GM21423 (cell line): ENCODE measurements at regions not wholly inside any gene's neighbourhood (a gene's known extent, or its start where the extent isn't known, plus 50 kb on each side); places are given as distances from the start of the nearest gene placed in this dataset.
"Not testable (repeated sequence)": the region's sequence is repeated elsewhere in the genome, so short reads cannot be mapped to it uniquely, and the experiment has no call there.

Source experiments
- ATAC-seq: cut with Tn5 transposase; IDR thresholded peaks from one replicate; pipeline ENCODE4 v1.9.1; 2021; ENCODE audit warnings: mild to moderate bottlenecking, moderate library complexity; ENCODE audit not compliant: unreplicated experiment

DNA sequence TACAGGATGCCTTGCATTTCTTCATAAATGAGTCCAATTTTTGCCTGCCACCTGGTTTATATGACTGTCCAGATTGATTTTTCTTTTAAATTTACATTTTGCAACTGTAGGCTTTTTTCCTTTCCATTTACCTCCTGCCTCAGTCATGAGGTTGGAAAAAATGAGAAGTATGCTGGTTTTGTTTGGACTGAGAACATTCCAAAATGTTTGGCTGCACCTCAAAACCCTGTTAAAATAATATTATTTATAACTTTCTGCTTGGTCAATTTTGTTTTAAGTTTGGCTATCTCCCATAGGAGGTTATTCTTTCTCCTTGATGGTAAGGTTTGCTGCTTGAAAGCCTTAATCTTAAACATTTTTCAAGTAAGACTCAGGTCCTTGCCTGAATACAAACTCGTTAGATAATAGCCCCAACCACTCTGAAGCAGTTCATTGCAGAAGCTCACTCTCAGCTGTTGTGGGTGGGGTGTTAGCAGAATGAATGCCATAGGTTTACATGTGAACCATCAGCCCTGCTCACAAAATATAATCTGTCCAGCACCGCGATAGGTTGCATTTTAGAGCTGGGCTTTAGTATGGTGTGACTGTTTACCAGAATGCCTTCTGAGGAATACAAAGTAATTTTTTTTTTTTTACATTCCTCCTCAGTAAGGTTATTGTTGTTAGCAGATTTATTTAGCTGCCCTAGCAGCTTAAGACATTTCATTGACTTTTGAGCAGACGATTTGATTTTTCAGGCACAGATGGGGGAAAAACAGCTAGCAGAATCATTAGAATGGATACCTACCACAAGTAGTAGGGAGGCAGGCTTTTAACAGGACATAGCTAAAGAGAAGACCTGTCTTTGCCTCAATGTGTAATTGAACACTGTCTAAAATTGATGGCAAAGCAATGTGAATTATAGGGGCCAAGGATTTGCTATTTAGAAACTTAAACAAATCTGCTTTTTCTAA lies 630.8 kb upstream of the KCNMB2 start:
- ATAC-seq = no peak

GRCh38 chr3:177906126-177906511 lies 630.1 kb upstream of the KCNMB2 start:
- no peak for ATAC-seq

GRCh38 chr3:177906578-177907229 lies 629.5 kb upstream of the KCNMB2 start:
- no peak for ATAC-seq

DNA sequence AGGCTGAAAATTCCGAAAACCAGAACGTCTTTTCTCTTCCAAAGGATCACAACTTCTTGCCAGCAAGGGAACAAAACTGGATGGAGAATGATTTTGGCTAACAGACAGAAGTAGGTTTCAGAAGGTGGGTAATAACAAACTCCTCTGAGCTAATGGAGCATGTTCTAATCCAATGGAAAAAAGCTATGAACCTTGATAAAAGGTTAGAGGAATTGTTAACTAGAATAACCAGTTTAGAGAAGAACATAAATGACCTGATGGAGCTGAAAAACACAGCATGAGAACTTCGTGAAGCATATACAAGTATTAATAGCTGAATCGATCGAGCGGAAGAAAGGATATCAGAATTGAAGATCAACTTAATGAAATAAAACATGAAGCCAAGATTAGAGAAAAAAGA lies 626.7 kb upstream of the KCNMB2 start:
- ATAC-seq = not testable (repeated sequence)

GRCh38 chr3:177914224-177914623 lies 622.0 kb upstream of the KCNMB2 start:
- ATAC-seq = no peak

GRCh38 chr3:177916461-177916860 lies 619.8 kb upstream of the KCNMB2 start:
- no peak for ATAC-seq

- no peak for ATAC-seq
These were observed 618.9 kb upstream of the KCNMB2 start for GRCh38 chr3:177917234-177917861.

- no peak for ATAC-seq
These were observed 615.1 kb upstream of the KCNMB2 start for GRCh38 chr3:177921153-177921552.

GRCh38 chr3:177924261-177924660 lies 612.0 kb upstream of the KCNMB2 start:
- ATAC-seq = no peak

- ATAC-seq = peak; percentile 61
These were observed 607.9 kb upstream of the KCNMB2 start for GRCh38 chr3:177928172-177928873.

DNA sequence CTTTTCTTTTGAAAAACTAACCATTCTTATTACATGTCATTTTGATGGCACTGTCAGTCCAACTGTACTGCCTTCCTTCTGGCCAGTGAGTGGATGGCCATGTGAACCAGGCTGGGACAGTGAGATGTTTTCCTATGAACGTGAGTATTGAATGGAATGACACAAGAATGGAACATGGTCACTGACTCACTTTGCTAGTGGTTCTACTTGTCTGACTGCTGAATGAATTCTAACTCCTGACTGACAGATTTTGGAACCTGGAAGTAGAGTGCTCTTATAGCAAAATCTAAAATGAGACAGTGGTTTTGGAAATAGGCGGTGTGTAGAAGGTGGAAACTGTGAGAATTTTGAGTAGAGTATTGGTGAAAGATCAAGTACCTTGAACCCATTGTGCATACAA lies 606.9 kb upstream of the KCNMB2 start:
- ATAC-seq = no peak

- no peak for ATAC-seq
These were observed 605.5 kb upstream of the KCNMB2 start for GRCh38 chr3:177930771-177931170.

DNA sequence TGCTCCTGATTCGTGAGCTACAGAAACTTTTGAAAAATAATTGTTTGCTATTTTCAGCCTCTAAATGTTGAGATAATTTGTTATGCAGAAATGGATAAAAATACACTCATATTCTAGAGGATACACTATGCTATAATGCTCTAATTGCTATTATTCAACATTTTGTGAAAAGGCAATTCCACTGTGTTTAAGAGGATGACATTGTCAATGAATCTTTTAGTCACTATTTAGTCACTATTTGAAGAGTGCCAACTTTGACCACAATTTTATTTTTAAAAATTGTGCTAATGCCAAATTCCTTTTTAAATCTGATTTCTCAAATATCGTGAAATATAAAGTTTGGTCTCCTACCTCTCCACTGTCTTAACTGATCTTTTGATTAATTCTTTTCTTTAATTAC lies 604.9 kb upstream of the KCNMB2 start:
- no peak for ATAC-seq

DNA sequence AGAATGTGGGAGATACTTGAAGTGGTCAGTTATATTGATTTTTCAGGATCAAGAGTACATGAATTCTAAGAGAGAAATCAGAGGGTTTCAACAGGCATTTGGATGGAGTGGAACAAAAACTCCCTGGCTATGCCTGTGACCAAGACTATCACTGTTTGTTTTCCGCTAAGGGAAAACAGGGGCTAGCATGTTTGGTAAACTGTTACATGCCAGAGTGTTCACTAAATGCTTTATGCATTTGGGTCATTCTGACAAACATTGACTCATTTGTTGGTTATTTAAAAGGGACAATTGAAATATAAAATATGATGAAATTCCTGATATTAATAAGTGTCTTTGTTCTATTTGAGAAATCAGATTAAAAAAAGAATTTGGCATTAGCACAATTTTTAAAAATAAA lies 603.9 kb upstream of the KCNMB2 start:
- ATAC-seq = no peak

DNA sequence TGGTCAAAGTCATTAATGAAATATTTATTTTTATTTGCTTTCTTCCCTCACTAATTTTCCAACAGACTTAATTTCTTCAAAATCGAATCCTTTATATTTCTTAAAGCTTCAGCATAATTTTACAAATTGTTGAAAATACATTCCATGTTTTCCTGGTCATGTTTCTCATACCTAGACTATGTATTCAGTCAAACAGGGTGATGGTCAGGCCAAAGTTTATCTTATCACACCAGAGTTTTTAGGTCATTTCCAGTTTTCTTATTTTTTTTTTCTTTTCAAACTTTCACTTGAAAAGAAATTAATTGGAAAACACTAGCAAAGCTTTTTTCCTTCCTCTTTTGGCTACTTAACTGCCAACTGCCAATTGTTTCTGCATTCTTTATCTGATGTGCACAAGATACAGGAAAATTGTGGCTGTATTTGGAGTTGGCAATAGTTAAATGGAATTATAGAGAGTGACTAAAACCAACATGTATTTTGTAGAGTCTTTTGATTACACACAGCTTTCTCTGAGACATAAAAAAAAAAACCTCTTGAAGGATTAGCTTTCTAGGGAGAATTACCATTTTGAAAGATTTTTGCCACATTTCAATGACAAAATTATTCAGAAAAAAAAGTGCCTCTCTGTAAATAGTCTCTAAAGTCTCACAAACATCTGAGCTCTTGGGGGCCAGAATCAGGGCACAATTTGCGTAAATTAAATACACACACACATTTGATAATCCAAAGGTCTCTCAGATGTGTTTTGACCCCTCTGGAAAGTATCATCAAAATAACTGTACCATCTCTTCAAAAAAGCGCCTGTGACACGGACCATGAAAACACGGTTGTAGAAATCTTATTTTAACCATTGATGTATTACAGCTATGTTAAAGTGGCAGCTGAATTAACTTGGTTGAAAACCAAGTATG lies 603.2 kb upstream of the KCNMB2 start:
- no peak for ATAC-seq

DNA sequence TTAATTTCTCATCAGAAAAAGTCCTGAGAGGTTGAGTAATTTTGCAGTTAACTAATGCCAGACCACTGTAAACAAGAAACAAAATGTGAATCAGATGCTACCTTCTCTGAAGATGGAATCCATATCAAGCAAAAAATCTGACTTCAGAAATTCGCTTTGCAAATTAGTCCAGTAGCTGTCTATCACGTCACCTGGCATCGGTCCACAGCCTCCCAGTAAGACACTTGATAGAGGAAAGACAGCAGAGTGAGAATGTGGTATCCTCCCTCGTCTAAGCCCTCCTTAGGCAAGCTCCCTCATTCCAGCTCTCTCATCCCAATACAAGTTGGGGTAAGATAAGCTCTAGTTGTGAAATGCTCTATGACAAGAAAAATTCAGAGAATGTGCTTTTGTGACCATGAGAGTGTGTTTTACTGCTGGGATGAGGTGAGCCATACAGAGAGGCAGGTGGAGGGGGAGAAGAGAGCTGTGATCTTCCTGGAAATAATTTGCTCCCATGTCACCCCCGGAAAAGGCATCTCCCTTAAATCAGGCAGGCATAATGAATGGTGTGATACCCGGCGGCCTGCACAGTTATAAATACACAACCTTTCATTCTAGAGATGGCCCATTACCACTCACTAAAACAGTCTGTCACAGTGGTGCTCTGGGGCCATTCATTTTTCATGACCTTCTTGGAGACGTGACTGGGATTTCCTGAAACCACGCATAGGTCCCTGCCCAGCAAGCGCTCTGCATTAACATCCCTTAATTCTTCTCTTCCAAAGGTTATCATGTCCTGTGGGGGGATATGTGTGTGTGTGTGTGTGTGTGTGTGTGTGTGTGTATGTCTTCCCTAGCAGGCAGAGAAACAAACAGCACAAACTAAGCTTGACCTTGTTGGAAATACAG lies 602.0 kb upstream of the KCNMB2 start:
- no peak for ATAC-seq

- no peak for ATAC-seq
These were observed 601.2 kb upstream of the KCNMB2 start for GRCh38 chr3:177935047-177935446.

GRCh38 chr3:177936721-177937120 lies 599.5 kb upstream of the KCNMB2 start:
- ATAC-seq = no peak

GRCh38 chr3:177942911-177943310 lies 593.3 kb upstream of the KCNMB2 start:
- no peak for ATAC-seq
